Mesendoderm (in vitro differentiated cells): ENCODE measurements at regions not wholly inside any gene's neighbourhood (a gene's known extent, or its start where the extent isn't known, plus 50 kb on each side); places are given as distances from the start of the nearest gene placed in this dataset.
A peak's percentile ranks its signal among the peaks of the same experiment; 100 is the strongest.

ENCODE experiments used
- DNase-seq: peaks from one replicate; pipeline ENCODE4 v3.0.0; 2013
- H2AK5ac ChIP-seq: 2 replicates; pipeline ENCODE4 v1.6.1; 2013; ENCODE audit warnings: low read length, inconsistent platforms
- H2BK120ac ChIP-seq: 2 replicates; pipeline ENCODE4 v1.6.1; 2013; ENCODE audit warnings: low read depth, mild to moderate bottlenecking, low read length, moderate library complexity, mixed read lengths
- H2BK15ac ChIP-seq: replicated peaks from 2 replicates; pipeline ENCODE4 v1.6.1; 2013; ENCODE audit warnings: low read depth, mild to moderate bottlenecking, moderate library complexity
- H2BK5ac ChIP-seq: 2 replicates; pipeline ENCODE4 v1.6.1; 2013; ENCODE audit warnings: low read length, inconsistent platforms
- H3K18ac ChIP-seq: 2 replicates; pipeline ENCODE4 v1.6.1; 2013; ENCODE audit warnings: mild to moderate bottlenecking, low read length, mixed read lengths
- H3K23ac ChIP-seq: one replicate; pipeline ENCODE4 v1.6.1; 2013; ENCODE audit warnings: low read length
- H3K27ac ChIP-seq: 2 replicates; pipeline ENCODE4 v1.5.1; 2013; ENCODE audit warnings: low read depth, mild to moderate bottlenecking, inconsistent platforms, low read length, moderate library complexity
- H3K27me3 ChIP-seq: 2 replicates; pipeline ENCODE4 v1.6.1; 2013; ENCODE audit warnings: low read length, control low read depth, mild to moderate bottlenecking, inconsistent platforms; ENCODE audit not compliant: insufficient read depth, poor library complexity
- H3K36me3 ChIP-seq: 2 replicates; pipeline ENCODE4 v1.6.1; 2013; ENCODE audit warnings: low read length, inconsistent platforms; ENCODE audit not compliant: control insufficient read depth, insufficient read depth
- H3K4ac ChIP-seq: one replicate; pipeline ENCODE4 v1.6.1; 2013; ENCODE audit warnings: low read depth, mild to moderate bottlenecking, low read length, moderate library complexity
- H3K4me1 ChIP-seq: 2 replicates; pipeline ENCODE4 v1.6.1; 2013; ENCODE audit warnings: low read depth, low read length, inconsistent platforms; ENCODE audit not compliant: control insufficient read depth
- H3K4me2 ChIP-seq: 2 replicates; pipeline ENCODE4 v1.6.1; 2013; ENCODE audit warnings: low read length
- H3K4me3 ChIP-seq: 2 replicates; pipeline ENCODE4 v1.5.1; 2013; ENCODE audit warnings: mild to moderate bottlenecking, low read length
- H3K56ac ChIP-seq: one replicate; pipeline ENCODE4 v1.6.1; 2013; ENCODE audit warnings: low read length
- H3K79me1 ChIP-seq: 2 replicates; pipeline ENCODE4 v1.6.1; 2013; ENCODE audit warnings: low read length, inconsistent platforms
- H3K79me2 ChIP-seq: 2 replicates; pipeline ENCODE4 v1.6.1; 2013; ENCODE audit warnings: mild to moderate bottlenecking, low read length; ENCODE audit not compliant: control insufficient read depth, insufficient read depth
- H3K9ac ChIP-seq: 2 replicates; pipeline ENCODE4 v1.6.1; 2013; ENCODE audit warnings: low read length, inconsistent platforms
- H4K5ac ChIP-seq: one replicate; pipeline ENCODE4 v1.6.1; 2013; ENCODE audit warnings: low read length
- H4K8ac ChIP-seq: one replicate; pipeline ENCODE4 v1.6.1; 2013; ENCODE audit warnings: low read depth, mild to moderate bottlenecking, control low read depth, low read length, moderate library complexity
- WGBS: extraction: QIAGEN DNeasy Blood & Tissue Kit; methylation state at CpG from one replicate; pipeline ENCODE4 v1.1.7; 2013; ENCODE audit warnings: low lambda C conversion rate, missing lambda C conversion rate; ENCODE audit not compliant: insufficient coverage; ENCODE audit errors: extremely low coverage; 5-methylcytosine and 5-hydroxymethylcytosine counted together

- Histone ChIP-seq H3K36me3 (no peaks in the 10 kb centered on the region), H3K56ac (no peak overlapping the region), H4K5ac (no peak overlapping the region), H3K4me2 (no peak overlapping the region), H3K18ac (no peak overlapping the region), H2BK5ac (no peak overlapping the region), H2BK15ac (no peak overlapping the region), H2BK120ac (no peak overlapping the region), H3K4ac (no peak overlapping the region), H3K4me1 (no peaks in the 10 kb centered on the region), H2AK5ac (no peak overlapping the region), H4K8ac (no peak overlapping the region), H3K27ac (no peak overlapping the region), H3K27me3 (no peaks in the 10 kb centered on the region), H3K79me1 (no peaks in the 10 kb centered on the region), H3K79me2 (no peaks in the 10 kb centered on the region), H3K4me3 (no peak overlapping the region), H3K23ac (no peak overlapping the region), H3K9ac (no peak overlapping the region)
- WGBS = no CpG with 5 or more reads among the region's 3 CpGs
- DNase-seq = peak; percentile 58
Observed at GRCh38 chr9:30116673-30117217, 2267.7 kb upstream of the ACO1 start.

- Histone ChIP-seq H4K5ac (no peak overlapping the region), H3K4ac (no peak overlapping the region), H3K79me2 (no peaks in the 10 kb centered on the region), H3K27ac (no peak overlapping the region), H3K4me2 (no peak overlapping the region), H3K9ac (no peak overlapping the region), H3K56ac (no peak overlapping the region), H3K4me1 (no peaks in the 10 kb centered on the region), H2BK5ac (no peak overlapping the region), H3K18ac (no peak overlapping the region), H2BK15ac (no peak overlapping the region), H3K4me3 (no peak overlapping the region), H3K79me1 (no peaks in the 10 kb centered on the region), H3K23ac (no peak overlapping the region), H2BK120ac (no peak overlapping the region), H3K27me3 (no peaks in the 10 kb centered on the region), H3K36me3 (no peaks in the 10 kb centered on the region), H4K8ac (no peak overlapping the region), H2AK5ac (no peak overlapping the region)
- no peak for DNase-seq
- WGBS = no CpG with 5 or more reads among the region's 5 CpGs
Observed at GRCh38 chr9:30120666-30121065, 2263.8 kb upstream of the ACO1 start.

GRCh38 chr9:30121611-30122010 is 2262.8 kb upstream of the ACO1 start:
- Histone ChIP-seq H2AK5ac (no peak overlapping the region), H3K4me1 (no peaks in the 10 kb centered on the region), H3K79me1 (no peaks in the 10 kb centered on the region), H4K5ac (no peak overlapping the region), H3K9ac (no peak overlapping the region), H3K23ac (no peak overlapping the region), H3K36me3 (no peaks in the 10 kb centered on the region), H3K27me3 (no peaks in the 10 kb centered on the region), H3K27ac (no peak overlapping the region), H3K18ac (no peak overlapping the region), H2BK15ac (no peak overlapping the region), H3K4me3 (no peak overlapping the region), H2BK120ac (no peak overlapping the region), H4K8ac (no peak overlapping the region), H3K4me2 (no peak overlapping the region), H3K4ac (no peak overlapping the region), H2BK5ac (no peak overlapping the region), H3K56ac (no peak overlapping the region), H3K79me2 (no peaks in the 10 kb centered on the region)
- DNase-seq = no peak
- 100% methylated on average over 2 of the region's 4 CpGs for WGBS

- Histone ChIP-seq H3K27me3 (no peaks in the 10 kb centered on the region), H3K4me2 (no peak overlapping the region), H3K18ac (no peak overlapping the region), H3K4me1 (no peaks in the 10 kb centered on the region), H3K79me2 (no peaks in the 10 kb centered on the region), H2BK5ac (no peak overlapping the region), H3K27ac (no peak overlapping the region), H3K4ac (no peak overlapping the region), H2AK5ac (no peak overlapping the region), H3K36me3 (no peaks in the 10 kb centered on the region), H3K79me1 (no peaks in the 10 kb centered on the region), H2BK120ac (no peak overlapping the region), H4K5ac (no peak overlapping the region), H3K23ac (no peak overlapping the region), H3K4me3 (no peak overlapping the region), H3K56ac (no peak overlapping the region), H4K8ac (no peak overlapping the region), H2BK15ac (no peak overlapping the region), H3K9ac (no peak overlapping the region)
- peak; percentile 14 for DNase-seq
Observed at GRCh38 chr9:30125881-30126280, 2258.6 kb upstream of the ACO1 start.

- no peaks in the 10 kb centered on the region for H3K79me2 ChIP-seq
- H2BK5ac ChIP-seq = no peak overlapping the region
Observed at GRCh38 chr9:30127371-30127770, 2257.1 kb upstream of the ACO1 start.

GRCh38 chr9:30140407-30140806 is 2244.0 kb upstream of the ACO1 start:
- Histone ChIP-seq H3K4me3 (no peak overlapping the region), H3K4me1 (no peaks in the 10 kb centered on the region), H3K4me2 (no peak overlapping the region), H3K27me3 (no peaks in the 10 kb centered on the region), H3K23ac (no peak overlapping the region), H3K36me3 (no peaks in the 10 kb centered on the region), H2AK5ac (no peak overlapping the region), H3K9ac (no peak overlapping the region), H3K79me2 (no peaks in the 10 kb centered on the region), H3K79me1 (no peaks in the 10 kb centered on the region), H3K27ac (no peak overlapping the region), H4K5ac (no peak overlapping the region), H4K8ac (no peak overlapping the region), H3K56ac (no peak overlapping the region), H2BK5ac (no peak overlapping the region), H3K18ac (no peak overlapping the region), H2BK120ac (no peak overlapping the region), H2BK15ac (no peak overlapping the region), H3K4ac (no peak overlapping the region)
- no peak for DNase-seq
- WGBS = no CpG with 5 or more reads among the region's 2 CpGs

More at GRCh38 chr9:30127371-30127770, 2257.1 kb upstream of the ACO1 start:
- no peak overlapping the region for H2AK5ac ChIP-seq
- H3K36me3 ChIP-seq = no peaks in the 10 kb centered on the region
- H3K9ac ChIP-seq = no peak overlapping the region
- H3K4me2 ChIP-seq = no peak overlapping the region
- H4K8ac ChIP-seq = no peak overlapping the region
- no peak overlapping the region for H4K5ac ChIP-seq
- no peaks in the 10 kb centered on the region for H3K27me3 ChIP-seq
- no peak overlapping the region for H3K4ac ChIP-seq
- H3K4me3 ChIP-seq = no peak overlapping the region
- H3K79me1 ChIP-seq = no peaks in the 10 kb centered on the region
- no peak overlapping the region for H2BK15ac ChIP-seq
- H3K27ac ChIP-seq = no peak overlapping the region
- no peak overlapping the region for H3K18ac ChIP-seq
- H3K56ac ChIP-seq = no peak overlapping the region
- DNase-seq = no peak
- no peaks in the 10 kb centered on the region for H3K4me1 ChIP-seq
- H2BK120ac ChIP-seq = no peak overlapping the region
- no peak overlapping the region for H3K23ac ChIP-seq
